OCI-LY1 (cell line): ENCODE measurements at regions not wholly inside any gene's neighbourhood (a gene's known extent, or its start where the extent isn't known, plus 50 kb on each side); places are given as distances from the start of the nearest gene placed in this dataset.

Experiments used
- CTCF ChIP-seq: fragments of 200-600 bp; sonication (generic), shearing (Covaris generic); IDR thresholded peaks from 2 replicates; pipeline ENCODE4 v1.5.1; 2017; ENCODE audit warnings: mild to moderate bottlenecking, antibody characterized with exemption, low read length, moderate library complexity, mixed read lengths
- EZH2 ChIP-seq: fragments of 200-600 bp; sonication (generic), shearing (Covaris generic); IDR thresholded peaks from 2 replicates; pipeline ENCODE4 v1.8.0; 2017; ENCODE audit warnings: borderline replicate concordance, mixed run types, mild to moderate bottlenecking, antibody characterized with exemption, low read length, moderate library complexity, mixed read lengths

GRCh38 chr2:116444256-116444872 lies 1370.1 kb upstream of the DDX18 start:
- TF ChIP-seq CTCF: no peak
- TF ChIP-seq EZH2: no peak
